ENCODE measurements at regions not wholly inside any gene's neighbourhood (a gene's known extent, or its start where the extent isn't known, plus 50 kb on each side); places are given as distances from the start of the nearest gene placed in this dataset.

DNA sequence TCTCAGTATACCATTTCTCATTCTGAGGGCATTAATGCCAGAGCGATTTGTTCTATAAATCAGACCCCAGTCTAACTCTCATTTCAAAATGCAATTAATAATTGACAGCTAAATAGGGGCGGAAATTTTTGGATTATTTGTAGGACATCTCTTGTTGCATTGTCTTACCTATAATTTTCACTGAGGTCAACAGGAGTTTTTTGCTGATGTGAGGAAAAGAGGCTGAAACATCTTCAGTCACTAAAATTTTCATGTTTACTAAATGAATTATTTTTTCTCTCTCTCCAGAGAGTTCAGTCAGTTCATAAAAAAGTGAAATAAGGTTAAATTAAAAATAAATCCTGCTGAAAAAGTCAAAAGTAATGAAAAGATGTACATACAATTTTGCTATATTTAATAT, 295.9 kb downstream of the CCER1 start:
- H3K27ac Mint-ChIP-seq, result no peak overlapping the region
- DNase-seq (ENCODE audit: extremely low spot score, unreplicated experiment), result no peak
- H3K27me3 Mint-ChIP-seq, result no peaks in the 10 kb centered on the region

GRCh38 chr12:90653040-90653439, 301.9 kb downstream of the CCER1 start:
- H3K4me3 Mint-ChIP-seq, result no peak overlapping the region
- H3K4me1 Mint-ChIP-seq (ENCODE audit: unreplicated experiment), result peaks cover 7% of the 10 kb centered on the region
- no peaks in the 10 kb centered on the region for H3K36me3 Mint-ChIP-seq
- no peaks in the 10 kb centered on the region for H3K9me3 Mint-ChIP-seq
- TF ChIP-seq CTCF (conservative IDR thresholded peaks at IDR 0.05), result no peak
- no peak for DNase-seq (ENCODE audit: extremely low spot score, unreplicated experiment)
- no peaks in the 10 kb centered on the region for H3K27me3 Mint-ChIP-seq
- H3K27ac Mint-ChIP-seq, result no peak overlapping the region

More for the DNA sequence above, 295.9 kb downstream of the CCER1 start:
- Mint-ChIP-seq H3K4me3 (no peak overlapping the region), H3K36me3 (no peaks in the 10 kb centered on the region), H3K9me3 (no peaks in the 10 kb centered on the region), H3K4me1 (ENCODE audit: unreplicated experiment) (no peaks in the 10 kb centered on the region)
- TF ChIP-seq CTCF (conservative IDR thresholded peaks at IDR 0.05), result no peak

DNA sequence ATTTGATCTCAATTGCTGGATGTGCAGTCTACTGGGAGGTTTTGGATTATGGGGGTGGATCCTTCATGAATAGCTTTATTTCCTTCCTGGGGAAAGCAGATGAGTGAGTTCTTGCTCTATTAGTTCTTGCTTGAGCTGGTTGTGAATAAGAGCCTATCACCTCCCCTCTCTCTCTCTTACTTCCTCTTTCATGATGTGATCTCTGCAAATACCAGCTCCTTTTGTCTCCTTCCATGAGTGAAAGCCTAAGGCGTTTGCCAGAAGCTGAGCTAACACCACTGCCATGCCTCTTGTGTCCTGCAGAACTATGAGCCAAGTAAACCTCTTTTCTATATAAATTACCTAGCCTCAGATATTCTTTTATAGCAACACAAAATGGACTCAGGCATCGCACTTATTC, 302.7 kb downstream of the CCER1 start:
- no peak for DNase-seq (ENCODE audit: extremely low spot score, unreplicated experiment)
- no peaks in the 10 kb centered on the region for H3K36me3 Mint-ChIP-seq
- no peaks in the 10 kb centered on the region for H3K9me3 Mint-ChIP-seq
- no peak overlapping the region for H3K27ac Mint-ChIP-seq
- H3K4me1 Mint-ChIP-seq (ENCODE audit: unreplicated experiment), result peaks cover 7% of the 10 kb centered on the region
- no peaks in the 10 kb centered on the region for H3K27me3 Mint-ChIP-seq
- no peak for TF ChIP-seq CTCF (conservative IDR thresholded peaks at IDR 0.05)
- H3K4me3 Mint-ChIP-seq, result no peak overlapping the region

- no peak for TF ChIP-seq CTCF (conservative IDR thresholded peaks at IDR 0.05)
Observed at GRCh38 chr12:90645181-90645580, 309.8 kb downstream of the CCER1 start.

GRCh38 chr12:90631591-90632212, 323.3 kb downstream of the CCER1 start:
- no peaks in the 10 kb centered on the region for H3K36me3 Mint-ChIP-seq
- no peak for DNase-seq (ENCODE audit: extremely low spot score, unreplicated experiment)
- no peaks in the 10 kb centered on the region for H3K27me3 Mint-ChIP-seq
- H3K4me3 Mint-ChIP-seq, result no peak overlapping the region
- H3K9me3 Mint-ChIP-seq, result no peaks in the 10 kb centered on the region
- TF ChIP-seq CTCF (conservative IDR thresholded peaks at IDR 0.05), result no peak
- H3K4me1 Mint-ChIP-seq (ENCODE audit: unreplicated experiment), result peaks cover 13% of the 10 kb centered on the region
- no peak overlapping the region for H3K27ac Mint-ChIP-seq

More at GRCh38 chr12:90645181-90645580, 309.8 kb downstream of the CCER1 start:
- Mint-ChIP-seq H3K27me3 (no peaks in the 10 kb centered on the region), H3K9me3 (no peaks in the 10 kb centered on the region), H3K27ac (no peak overlapping the region), H3K4me3 (no peak overlapping the region), H3K36me3 (peaks cover 4% of the 10 kb centered on the region), H3K4me1 (ENCODE audit: unreplicated experiment) (no peaks in the 10 kb centered on the region)
- DNase-seq (ENCODE audit: extremely low spot score, unreplicated experiment), result no peak

- no peaks in the 10 kb centered on the region for H3K27me3 Mint-ChIP-seq
- no peaks in the 10 kb centered on the region for H3K36me3 Mint-ChIP-seq
- no peak overlapping the region for H3K4me3 Mint-ChIP-seq
- H3K27ac Mint-ChIP-seq, result no peak overlapping the region
- H3K4me1 Mint-ChIP-seq (ENCODE audit: unreplicated experiment), result peaks cover 13% of the 10 kb centered on the region
- no peaks in the 10 kb centered on the region for H3K9me3 Mint-ChIP-seq
- DNase-seq (ENCODE audit: extremely low spot score, unreplicated experiment), result no peak
- no peak for TF ChIP-seq CTCF (conservative IDR thresholded peaks at IDR 0.05)
Observed at GRCh38 chr12:90630006-90630405, 325.0 kb downstream of the CCER1 start.
